CD4-positive, alpha-beta T cell treated with Interleukin-6 at 100 ng/mL for 8 hours (primary cell): ENCODE measurements at regions not wholly inside any gene's neighbourhood (a gene's known extent, or its start where the extent isn't known, plus 50 kb on each side); places are given as distances from the start of the nearest gene placed in this dataset.

Experiments used
- DNase-seq: peaks from one replicate; pipeline ENCODE4 v3.0.0-alpha.2; 2020; ENCODE audit warnings: mixed read lengths, low spot score

GRCh38 chr20:10771435-10772140, 97.8 kb upstream of the JAG1 start:
- no peak for DNase-seq

- DNase-seq: no peak
These were observed 100.7 kb upstream of the JAG1 start for GRCh38 chr20:10774357-10774943.

DNA sequence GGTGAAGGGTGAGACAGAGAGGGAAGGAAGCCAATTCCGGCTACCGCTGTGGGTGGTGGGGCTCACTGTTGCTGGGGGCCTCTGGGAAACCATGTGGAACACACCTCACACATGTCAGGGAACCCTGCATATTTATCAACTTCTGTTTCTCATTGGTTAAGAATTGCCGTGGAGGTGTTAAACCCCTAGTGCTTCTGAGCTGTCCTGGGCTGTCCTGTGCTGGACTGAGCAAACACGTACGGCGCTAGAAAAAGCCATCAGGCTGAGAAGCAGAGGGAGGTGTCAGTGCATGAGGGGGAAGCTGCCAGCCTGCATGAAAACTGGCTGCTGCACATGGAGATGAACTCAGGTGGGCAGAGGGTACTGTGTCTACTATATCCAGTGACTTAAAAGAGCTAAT, 103.9 kb upstream of the JAG1 start:
- DNase-seq: no peak

GRCh38 chr20:10779911-10780310, 106.1 kb upstream of the JAG1 start:
- no peak for DNase-seq

- no peak for DNase-seq
These were observed 107.1 kb upstream of the JAG1 start for GRCh38 chr20:10780901-10781300.

DNA sequence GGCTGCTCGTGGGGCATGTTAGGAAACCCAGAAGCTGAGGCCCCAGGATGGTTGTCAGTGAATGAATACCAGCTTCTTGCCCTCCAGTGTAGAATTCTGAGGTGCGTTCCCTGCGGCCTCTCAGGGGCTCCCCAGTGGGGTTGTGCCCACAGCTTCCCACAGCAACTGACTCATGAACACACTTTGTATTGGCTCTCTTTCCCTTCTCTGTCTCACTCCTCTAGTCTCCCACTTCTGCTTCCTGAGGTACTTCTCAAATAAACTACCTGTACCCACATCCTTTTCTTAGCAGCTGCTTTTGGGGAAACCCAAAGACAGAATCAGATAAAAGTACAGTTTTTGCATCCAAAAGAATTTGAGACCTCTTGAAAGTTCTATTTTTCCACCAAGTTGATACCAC, 107.7 kb upstream of the JAG1 start:
- no peak for DNase-seq

GRCh38 chr20:10783707-10784553, 110.1 kb upstream of the JAG1 start:
- DNase-seq: no peak

DNA sequence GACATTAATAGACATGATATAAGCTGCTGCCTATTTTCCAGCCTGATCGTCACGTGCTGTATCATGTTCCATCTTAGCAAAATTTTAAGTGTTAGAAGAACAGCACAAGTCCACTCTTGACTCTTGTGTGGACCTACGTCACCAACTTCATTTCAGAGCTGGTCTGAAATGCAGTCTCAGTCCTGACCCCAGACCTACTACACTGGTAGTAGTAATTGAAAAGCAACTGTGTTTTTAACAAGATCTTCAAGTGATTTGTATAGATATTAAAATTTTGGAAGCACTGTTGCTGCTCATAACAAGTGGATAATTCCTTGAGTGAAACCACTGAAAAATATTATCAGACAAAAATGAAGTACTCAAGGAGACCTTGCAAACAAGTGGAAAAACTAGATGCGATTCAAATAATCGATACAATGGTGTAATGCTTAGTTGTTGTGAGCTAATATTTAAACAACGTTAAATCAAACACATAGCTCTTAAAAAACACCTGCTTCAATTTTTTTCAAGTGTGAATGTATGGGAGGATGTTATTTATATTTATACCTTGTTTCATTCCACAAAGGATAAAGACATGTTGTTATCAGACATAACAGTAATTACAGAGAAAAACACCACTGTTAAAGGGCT, 110.9 kb upstream of the JAG1 start:
- DNase-seq: no peak

DNA sequence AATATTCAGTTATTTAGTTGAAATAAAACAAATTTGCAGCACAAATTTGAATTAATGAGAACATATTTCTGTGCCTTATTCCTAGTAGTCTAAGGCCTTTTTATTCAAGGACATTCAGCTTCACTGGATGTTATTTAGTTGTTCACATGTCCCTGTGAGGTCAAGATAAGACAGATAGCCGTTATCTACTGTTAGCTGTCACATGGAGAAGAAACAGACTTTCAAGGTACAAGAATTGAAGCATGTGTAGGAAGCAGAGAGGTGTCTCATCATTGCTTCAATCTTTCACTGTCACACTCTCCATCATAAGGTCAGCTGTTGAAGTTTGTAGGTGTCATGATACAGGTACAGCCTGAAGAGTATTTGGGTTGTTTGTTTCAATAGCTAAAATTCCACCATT, 112.9 kb upstream of the JAG1 start:
- no peak for DNase-seq

DNA sequence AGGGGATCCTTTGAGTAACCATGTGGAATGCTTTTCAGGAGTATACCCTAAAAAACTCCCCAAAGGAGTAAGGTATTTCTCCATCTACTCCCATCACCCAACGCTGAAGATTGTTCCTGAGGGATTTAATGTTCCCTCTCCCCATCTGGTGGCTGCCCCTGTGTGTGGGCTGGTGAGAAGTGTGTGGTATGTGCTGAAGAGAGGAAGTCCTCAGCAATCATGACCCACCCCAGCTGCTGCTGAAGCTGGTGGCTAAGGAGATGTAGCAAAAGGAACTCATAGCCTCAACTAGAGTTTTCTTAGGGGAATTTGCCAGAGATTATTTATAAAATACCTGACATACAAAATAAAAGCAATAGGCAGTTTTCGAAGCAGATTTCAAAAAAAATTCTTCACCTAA, 114.3 kb upstream of the JAG1 start:
- no peak for DNase-seq

DNA sequence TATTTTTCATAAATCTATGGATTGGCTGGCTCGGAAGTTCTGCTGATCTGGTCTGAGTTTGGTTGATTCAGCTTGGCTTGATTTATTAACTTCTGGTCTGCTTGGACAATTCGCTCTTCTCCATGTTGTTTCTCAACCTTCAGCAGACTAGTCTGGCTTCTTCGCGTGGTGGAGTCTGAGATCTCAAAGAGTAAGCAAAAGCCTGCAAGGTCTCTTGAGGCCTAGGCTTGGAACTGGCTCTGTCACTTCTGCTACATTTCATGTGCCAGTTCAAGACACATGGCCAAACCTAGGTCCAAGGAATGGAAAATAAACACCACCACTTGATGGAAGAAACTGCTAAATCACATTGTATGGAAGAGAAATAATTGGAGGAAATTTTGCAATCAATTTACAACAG, 115.1 kb upstream of the JAG1 start:
- no peak for DNase-seq

GRCh38 chr20:10789386-10789785, 115.6 kb upstream of the JAG1 start:
- no peak for DNase-seq

- no peak for DNase-seq
These were observed 116.2 kb upstream of the JAG1 start for GRCh38 chr20:10790013-10790412.

DNA sequence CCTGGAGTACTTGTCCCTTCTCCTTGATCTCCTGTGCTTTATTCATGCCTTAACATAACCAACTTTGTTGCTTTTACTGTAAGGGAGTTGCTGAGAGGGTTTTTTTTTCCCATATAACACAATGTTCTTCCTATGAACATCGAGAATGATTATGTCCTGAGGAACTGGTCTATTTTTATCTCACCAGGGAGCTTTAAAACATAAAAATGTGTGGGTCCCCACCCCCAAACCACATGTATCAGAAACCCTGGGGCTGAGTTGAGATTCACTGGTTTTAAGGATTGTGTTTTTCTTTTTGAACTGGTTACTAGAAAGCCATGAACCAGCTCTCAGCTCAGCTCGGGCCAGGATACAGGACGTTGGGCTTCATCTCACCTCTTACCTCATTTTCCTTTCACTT, 118.5 kb upstream of the JAG1 start:
- DNase-seq: no peak

GRCh38 chr20:10793766-10794165, 120.0 kb upstream of the JAG1 start:
- no peak for DNase-seq

GRCh38 chr20:10794765-10795164, 121.0 kb upstream of the JAG1 start:
- DNase-seq: no peak

GRCh38 chr20:10795286-10796026, 121.7 kb upstream of the JAG1 start:
- no peak for DNase-seq

DNA sequence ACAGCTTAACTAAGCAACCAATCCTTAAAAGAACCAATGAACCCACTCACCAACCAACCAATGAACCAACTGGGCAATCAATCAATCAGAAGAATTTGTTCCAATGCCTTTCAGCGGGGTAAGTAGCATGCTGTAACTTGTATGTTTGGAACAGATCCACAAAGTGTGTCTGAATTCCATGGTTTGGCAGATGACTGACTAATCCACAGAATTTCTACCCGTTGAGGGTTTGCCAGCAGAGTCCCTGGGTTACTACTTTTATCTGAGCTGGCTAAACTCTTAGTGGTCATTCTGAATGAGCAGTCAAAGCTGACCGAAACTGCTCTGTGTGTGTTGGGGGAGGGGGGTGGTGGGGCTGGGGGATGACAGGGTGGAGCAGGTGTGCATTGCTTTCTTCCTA, 125.0 kb upstream of the JAG1 start:
- DNase-seq: no peak

- no peak for DNase-seq
These were observed 125.9 kb upstream of the JAG1 start for GRCh38 chr20:10799735-10800134.

GRCh38 chr20:10800288-10800687, 126.5 kb upstream of the JAG1 start:
- DNase-seq: no peak

GRCh38 chr20:10802236-10802635, 128.4 kb upstream of the JAG1 start:
- no peak for DNase-seq

GRCh38 chr20:10805764-10806163, 132.0 kb upstream of the JAG1 start:
- no peak for DNase-seq
